DMS114 treated with DMSO at 0.1 percent for 48 hours (cell line): ENCODE measurements at regions not wholly inside any gene's neighbourhood (a gene's known extent, or its start where the extent isn't known, plus 50 kb on each side); places are given as distances from the start of the nearest gene placed in this dataset.

Experiments
- DNase-seq: peaks from one replicate; lab custom pipeline; 2025; ENCODE audit not compliant: unreplicated experiment; lab: John Stamatoyannopoulos, UW

DNA sequence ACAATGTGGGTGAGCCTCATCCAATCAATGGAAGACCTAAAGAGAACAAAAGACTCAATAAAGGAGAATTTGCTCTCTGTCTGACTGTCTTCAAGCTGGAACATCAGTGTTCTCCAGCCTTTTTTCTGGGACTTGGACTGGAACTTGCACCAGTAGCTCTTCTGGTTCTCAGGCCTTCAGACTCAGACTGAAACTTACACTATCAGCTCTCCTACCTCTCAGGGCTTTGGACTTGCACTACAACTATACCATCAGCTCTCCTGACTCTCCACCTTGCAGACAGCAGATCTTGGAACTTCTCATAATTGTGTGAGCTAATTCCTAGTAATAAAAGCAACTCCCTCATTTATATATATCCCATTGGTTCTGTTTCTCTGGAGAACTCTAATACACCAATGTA, 185.9 kb downstream of the SMIM20 start:
- no peak for DNase-seq

DNA sequence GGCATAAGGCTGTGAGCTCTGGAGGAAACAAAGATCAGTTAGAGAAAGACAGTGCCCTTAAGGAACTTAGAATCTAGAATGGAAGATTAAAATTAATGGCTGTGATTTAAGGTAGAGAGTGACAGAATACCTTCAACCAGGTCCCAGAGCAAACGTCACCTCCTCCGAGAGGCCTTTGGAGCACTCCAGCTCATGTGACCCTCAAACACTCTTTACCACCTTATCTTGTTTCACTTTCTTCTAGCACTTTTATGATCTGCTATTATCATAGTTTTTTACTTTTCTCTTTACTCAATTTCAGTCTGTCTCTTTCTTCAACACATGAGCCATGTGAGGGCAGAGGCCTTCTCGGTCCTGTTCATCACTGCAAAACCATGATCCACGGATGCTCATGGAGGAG, 187.0 kb downstream of the SMIM20 start:
- DNase-seq = no peak

GRCh38 chr4:26104056-26104685, 190.2 kb downstream of the SMIM20 start:
- no peak for DNase-seq

DNA sequence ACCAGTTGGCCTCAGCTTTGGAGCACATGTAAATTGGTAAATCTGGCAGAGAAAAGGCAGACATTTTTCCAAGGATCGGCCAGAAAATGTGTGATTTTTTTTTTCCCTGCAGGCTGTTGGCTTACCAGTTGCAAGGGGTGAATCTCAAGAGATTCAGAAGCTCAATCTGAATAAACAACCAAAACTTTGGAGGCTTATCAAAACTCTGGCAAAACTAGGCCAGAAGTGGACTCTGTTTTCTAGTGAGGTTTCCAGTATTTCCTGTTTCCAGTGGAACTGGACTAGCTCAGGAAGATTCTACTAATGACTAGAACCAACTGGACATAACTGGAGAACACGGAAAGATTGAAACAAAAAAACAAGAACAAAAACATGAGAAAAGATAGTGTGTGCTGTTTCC, 191.3 kb downstream of the SMIM20 start:
- DNase-seq = no peak

DNA sequence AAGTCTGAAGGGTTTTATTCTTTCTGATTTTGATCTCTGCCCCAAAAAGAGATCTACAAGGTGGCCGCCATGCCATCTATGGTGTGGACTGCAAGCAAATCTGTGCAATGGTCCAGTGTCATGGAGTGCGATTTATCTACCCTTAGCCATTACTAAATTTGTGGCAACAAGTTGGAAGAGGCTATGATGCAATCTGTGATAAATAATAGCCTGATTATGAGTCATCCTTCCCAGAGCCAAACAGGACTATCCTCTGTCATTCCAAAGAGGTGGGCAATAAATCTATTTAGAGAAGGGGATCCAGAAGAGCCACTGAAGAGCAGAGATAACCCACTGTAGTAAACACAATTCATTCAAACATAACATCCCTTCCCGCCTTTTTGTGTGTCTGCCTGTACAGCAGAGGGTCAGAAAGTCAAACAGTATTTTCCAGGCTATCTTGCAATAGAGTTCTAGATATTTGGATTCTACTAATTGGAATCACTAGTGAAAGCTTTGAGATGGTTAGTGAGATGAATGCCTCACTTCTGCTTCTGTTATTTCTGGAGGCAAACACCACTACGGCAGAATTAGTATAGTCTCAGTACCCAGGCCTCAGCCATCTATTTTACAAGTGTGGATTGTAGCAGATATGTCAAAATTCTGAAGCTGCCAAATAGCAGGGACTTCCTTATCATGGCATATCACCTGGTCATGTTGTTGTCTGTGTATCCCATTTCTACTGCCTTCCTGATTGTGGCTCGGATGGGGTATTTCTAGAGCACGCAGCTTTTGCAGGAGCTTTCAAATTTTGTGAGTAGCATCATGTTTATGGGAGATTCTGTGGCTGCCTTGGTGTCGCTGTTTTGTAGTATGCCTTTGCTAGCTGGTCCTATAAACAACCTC, 192.0 kb downstream of the SMIM20 start:
- DNase-seq = no peak

DNA sequence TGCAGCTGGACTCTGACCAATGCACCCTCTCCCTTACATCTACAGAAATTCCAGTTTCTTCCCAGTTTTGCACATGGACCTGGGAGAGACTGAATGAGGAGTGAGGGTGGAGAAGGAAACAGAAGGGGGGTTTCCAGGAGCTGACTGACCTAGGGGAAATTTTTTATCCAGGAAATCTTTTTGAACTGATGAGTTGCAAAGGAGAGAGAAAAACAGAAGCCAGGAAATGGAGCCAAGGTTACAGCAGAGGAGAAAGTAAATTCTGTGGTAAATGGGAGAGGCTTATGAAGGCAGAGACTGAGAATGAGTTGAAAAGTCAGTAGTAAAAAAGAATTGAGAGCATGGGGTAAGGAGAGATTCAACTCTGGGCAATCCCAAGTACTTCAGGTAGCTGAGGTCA, 192.8 kb downstream of the SMIM20 start:
- DNase-seq = no peak

GRCh38 chr4:26108054-26108453, 194.0 kb downstream of the SMIM20 start:
- DNase-seq = no peak

- no peak for DNase-seq
Observed at GRCh38 chr4:26110493-26110892, 196.5 kb downstream of the SMIM20 start.

DNA sequence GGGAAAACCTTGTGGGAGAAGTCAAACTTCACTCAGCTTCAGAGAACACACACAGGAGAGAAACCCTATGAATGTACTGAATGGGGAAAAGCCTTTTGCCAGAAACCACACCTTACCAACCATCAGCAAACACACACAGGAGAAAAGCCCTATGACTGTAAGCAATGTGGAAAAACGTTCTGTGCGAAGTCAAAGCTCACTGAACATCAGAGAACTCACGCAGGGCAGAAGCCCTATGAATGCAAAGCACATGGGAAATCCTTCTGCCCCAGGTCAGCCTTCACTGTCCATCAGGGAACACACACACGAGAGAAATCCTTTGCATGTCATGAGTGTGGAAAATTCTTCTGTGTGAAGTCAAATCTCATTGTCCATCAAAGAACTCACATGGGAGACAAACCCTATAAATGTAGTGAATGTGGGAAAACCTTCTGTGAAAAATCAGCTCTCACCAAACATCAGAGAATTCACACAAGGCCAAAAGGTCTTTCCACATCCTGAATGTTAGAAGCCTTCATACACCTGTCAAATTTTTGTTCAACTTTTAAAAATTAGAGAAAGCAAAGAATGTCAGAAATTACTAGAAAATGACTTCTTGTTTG, 199.4 kb downstream of the SMIM20 start:
- no peak for DNase-seq

GRCh38 chr4:26116057-26116456, 202.0 kb downstream of the SMIM20 start:
- DNase-seq = no peak

- no peak for DNase-seq
Observed at GRCh38 chr4:26120098-26120825, 200.6 kb upstream of the RBPJ start.

DNA sequence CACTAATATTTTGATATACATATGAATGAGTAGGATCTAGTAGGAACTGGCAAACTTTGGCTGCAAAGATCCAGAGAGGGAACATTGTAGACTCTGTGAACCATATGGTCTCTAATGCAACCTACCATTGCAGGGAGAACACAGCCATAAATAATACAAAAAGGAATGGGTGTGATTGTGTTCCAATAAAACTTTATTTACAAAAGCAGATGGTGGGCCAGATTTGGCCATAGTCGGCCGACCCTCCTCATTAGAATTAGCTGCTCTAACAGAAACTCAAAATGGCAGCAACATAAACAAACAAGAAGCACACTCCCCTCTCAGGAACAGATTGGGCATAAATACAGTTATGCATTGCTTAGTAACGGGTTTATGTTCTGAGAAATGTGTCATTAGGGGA, 198.1 kb upstream of the RBPJ start:
- no peak for DNase-seq

GRCh38 chr4:26124753-26125321, 196.0 kb upstream of the RBPJ start:
- no peak for DNase-seq

- no peak for DNase-seq
Observed at GRCh38 chr4:26126143-26126718, 194.6 kb upstream of the RBPJ start.

DNA sequence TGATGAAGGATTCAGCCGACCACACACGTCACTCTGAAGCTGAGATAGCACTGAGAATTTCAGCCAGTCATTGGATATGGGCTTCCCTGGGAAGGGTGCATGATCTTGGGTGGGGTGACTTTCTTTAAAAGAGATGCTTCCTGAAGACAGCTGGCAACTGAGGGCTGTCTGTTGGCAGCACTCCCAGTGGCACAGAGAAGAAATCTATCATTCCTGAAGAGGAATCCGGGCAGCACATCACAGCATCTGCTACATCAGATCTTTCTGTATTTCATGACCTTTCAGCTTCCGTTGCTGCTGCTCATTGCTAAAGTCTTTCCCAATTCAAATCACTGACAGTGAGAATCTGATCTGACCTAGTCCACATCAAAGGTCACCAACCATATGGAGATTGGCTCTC, 193.8 kb upstream of the RBPJ start:
- DNase-seq = no peak

GRCh38 chr4:26127851-26128337, 192.9 kb upstream of the RBPJ start:
- DNase-seq = no peak

DNA sequence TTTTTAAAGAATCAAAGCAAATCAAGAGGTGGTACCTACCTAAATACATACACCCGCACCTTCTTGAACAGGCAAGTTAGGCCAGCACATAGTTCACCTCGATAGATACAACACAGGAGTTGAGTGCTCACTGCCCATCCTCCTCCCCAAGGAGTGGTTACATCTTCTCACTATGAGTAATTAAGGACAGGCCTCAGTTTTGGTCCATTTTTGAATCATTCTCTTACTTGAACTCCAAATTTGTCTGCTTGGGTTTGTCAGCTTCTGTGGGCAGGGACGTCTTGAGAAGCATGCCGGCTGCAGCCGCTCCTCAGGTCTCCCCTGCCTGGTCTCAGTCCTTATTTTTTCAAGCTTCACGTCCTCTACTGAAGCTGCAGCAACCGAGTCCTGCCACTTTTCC, 190.6 kb upstream of the RBPJ start:
- DNase-seq = no peak

DNA sequence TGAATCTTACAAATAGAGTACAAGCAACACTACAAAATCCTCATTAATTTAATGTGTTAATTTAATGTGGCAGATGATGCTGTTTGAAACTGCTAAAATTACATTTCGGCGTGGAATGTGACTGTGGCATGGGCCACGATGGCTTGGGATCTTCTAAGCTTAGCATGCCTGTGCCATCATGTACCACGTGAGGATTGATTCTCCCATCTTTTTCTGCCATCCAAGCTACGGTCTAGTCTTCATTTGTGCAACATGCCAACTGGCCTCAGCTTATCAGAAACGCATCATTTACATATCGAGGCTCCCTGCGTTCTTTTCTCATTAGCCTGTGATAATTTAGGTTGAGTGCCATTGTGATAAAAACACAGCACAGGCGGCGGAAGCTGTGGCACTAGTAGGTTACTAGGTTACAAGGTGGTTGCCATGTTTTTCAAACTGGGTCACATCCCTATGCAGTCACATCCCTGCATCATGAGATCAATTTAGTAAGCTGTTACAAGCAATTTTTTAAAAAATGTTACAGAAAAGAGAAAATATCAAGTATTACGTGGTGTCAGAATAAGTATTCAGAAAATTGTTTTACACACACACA, 189.9 kb upstream of the RBPJ start:
- DNase-seq = no peak

GRCh38 chr4:26131711-26132110, 189.1 kb upstream of the RBPJ start:
- no peak for DNase-seq

DNA sequence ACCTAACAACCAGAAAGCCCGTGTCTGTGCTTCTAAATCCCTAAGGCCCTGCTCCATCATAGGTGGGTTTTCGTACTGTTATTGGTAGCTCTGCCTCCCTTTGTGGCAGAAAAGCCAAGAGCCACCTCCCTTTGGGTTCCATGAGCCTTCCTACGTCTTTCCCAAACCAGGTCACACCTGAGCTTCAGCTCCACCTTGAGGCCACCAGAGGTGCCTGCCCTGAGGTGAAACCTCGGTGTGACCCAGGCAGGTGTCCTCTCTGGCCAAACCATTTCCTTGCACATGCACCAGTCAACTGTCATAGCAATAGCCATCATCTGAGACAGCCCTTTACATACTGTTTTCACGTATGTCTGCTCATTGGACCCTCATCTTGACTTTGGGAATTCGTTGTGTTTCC, 188.0 kb upstream of the RBPJ start:
- no peak for DNase-seq
